K562 (cell line): ENCODE measurements at regions not wholly inside any gene's neighbourhood (a gene's known extent, or its start where the extent isn't known, plus 50 kb on each side); places are given as distances from the start of the nearest gene placed in this dataset.
A peak's percentile ranks its signal among the peaks of the same experiment; 100 is the strongest.

Experiments used
- BDP1 ChIP-seq: IDR thresholded peaks from 3 replicates; pipeline ENCODE4 v1.6.1; 2011; ENCODE audit not compliant: insufficient read length, insufficient read depth
- ERF ChIP-seq: fragments of 450-650 bp; formaldehyde crosslinking; IDR thresholded peaks from 2 replicates; pipeline ENCODE4 v1.4.0; 2020; ENCODE audit warnings: mild to moderate bottlenecking, mixed read lengths
- LARP7 ChIP-seq: fragments of 450-650 bp; IDR thresholded peaks from 2 replicates; pipeline ENCODE4 v1.6.1; 2016
- LCOR ChIP-seq: sonication (generic); formaldehyde crosslinking; IDR thresholded peaks from 2 replicates; pipeline ENCODE4 v1.8.0; 2022; ENCODE audit warnings: mild to moderate bottlenecking, missing genetic modification reagents
- MED1 ChIP-seq: sonication (generic); formaldehyde crosslinking; IDR thresholded peaks from 2 replicates; pipeline ENCODE4 v1.8.1; 2023; ENCODE audit warnings: missing genetic modification reagents, borderline replicate concordance
- MYNN ChIP-seq, 2 experiments: sonication (generic); formaldehyde crosslinking in 1 of 2; IDR thresholded peaks; 2 replicates each; pipeline versions ENCODE4 v1.5.0 to v1.6.1; 2016 to 2020; ENCODE audit warnings: antibody characterized with exemption in 1 of 2, missing genetic modification reagents in 1 of 2
- NFIX ChIP-seq: fragments of 250-450 bp; sonication (Bioruptor Pico); IDR thresholded peaks from 2 replicates; pipeline ENCODE4 v1.4.0; 2020; ENCODE audit warnings: low read depth, mild to moderate bottlenecking, moderate library complexity
- NFXL1 ChIP-seq: fragments of 450-650 bp; formaldehyde crosslinking; IDR thresholded peaks from 2 replicates; pipeline ENCODE4 v1.4.0; 2021; ENCODE audit warnings: mild to moderate bottlenecking
- RAD21 ChIP-seq, 2 experiments: fragments of 250-450 bp in 1 of 2; fragments of 450-650 bp in 1 of 2; sonication (Bioruptor Pico) in 1 of 2; formaldehyde crosslinking in 1 of 2; IDR thresholded peaks in 1 of 2; conservative IDR thresholded peaks in 1 of 2; 2 replicates each; pipeline versions ENCODE4 v1.4.0 to v1.8.0; 2020 to 2022; ENCODE audit warnings: mild to moderate bottlenecking in 2 of 2, moderate library complexity in 1 of 2
- RFX5 ChIP-seq: IDR thresholded peaks from 2 replicates; pipeline ENCODE4 v1.6.1; 2011; ENCODE audit warnings: low read depth, mild to moderate bottlenecking, improper control_type of control experiment, low read length
- SMARCB1 ChIP-seq: IDR thresholded peaks from 2 replicates; pipeline ENCODE4 v1.6.1; 2011; ENCODE audit warnings: improper control_type of control experiment, low read depth; ENCODE audit not compliant: insufficient read length
- ZNF384 ChIP-seq: IDR thresholded peaks from 2 replicates; pipeline ENCODE4 v1.6.1; 2012; ENCODE audit warnings: low read depth, low read length, improper control_type of control experiment
- TF ChIP-seq, protein P1 (sequence below): fragments of 250-450 bp; sonication (Bioruptor Pico); IDR thresholded peaks from 2 replicates; pipeline ENCODE4 v1.8.0; 2021; ENCODE audit warnings: moderate library complexity, mild to moderate bottlenecking, inconsistent platforms
- TF ChIP-seq, protein P2 (sequence below), 2 experiments: fragments of 450-650 bp; formaldehyde crosslinking in 1 of 2; IDR thresholded peaks; 2 replicates each; pipeline versions ENCODE4 v1.4.0 to v1.6.1; 2014 to 2020; ENCODE audit warnings: mild to moderate bottlenecking in 2 of 2, borderline replicate concordance in 1 of 2, low read depth in 1 of 2
- TF ChIP-seq, protein P3 (sequence below): sonication (generic); formaldehyde crosslinking; IDR thresholded peaks from 2 replicates; pipeline ENCODE4 v1.8.0; 2022; ENCODE audit warnings: mild to moderate bottlenecking, missing genetic modification reagents

GRCh38 chr1:101309334-101310311, 72.8 kb downstream of the S1PR1 start (continued):
- TF ChIP-seq RFX5 (no peak), ERF (no peak), ZNF384 (no peak), MED1 (no peak), NFIX (CRISPR knock-in tag) (no peak), LCOR (no peak), SMARCB1 (no peak), NFXL1 (CRISPR knock-in tag) (no peak), MYNN (IDR thresholded peaks at IDR 0.05) (no peak), MYNN (CRISPR knock-in tag; IDR thresholded peaks at IDR 0.05) (no peak), BDP1 (no peak), LARP7 (no peak), RAD21 (CRISPR knock-in tag; conservative IDR thresholded peaks at IDR 0.05 in 1 of 2, IDR thresholded peaks at IDR 0.05 in 1 of 2) (peak; percentile 50 to 79)
- TF ChIP-seq, protein P1, sequence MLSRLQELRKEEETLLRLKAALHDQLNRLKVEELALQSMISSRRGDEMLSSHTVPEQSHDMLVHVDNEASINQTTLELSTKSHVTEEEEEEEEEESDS (CRISPR knock-in tag): no peak
- TF ChIP-seq, protein P2, sequence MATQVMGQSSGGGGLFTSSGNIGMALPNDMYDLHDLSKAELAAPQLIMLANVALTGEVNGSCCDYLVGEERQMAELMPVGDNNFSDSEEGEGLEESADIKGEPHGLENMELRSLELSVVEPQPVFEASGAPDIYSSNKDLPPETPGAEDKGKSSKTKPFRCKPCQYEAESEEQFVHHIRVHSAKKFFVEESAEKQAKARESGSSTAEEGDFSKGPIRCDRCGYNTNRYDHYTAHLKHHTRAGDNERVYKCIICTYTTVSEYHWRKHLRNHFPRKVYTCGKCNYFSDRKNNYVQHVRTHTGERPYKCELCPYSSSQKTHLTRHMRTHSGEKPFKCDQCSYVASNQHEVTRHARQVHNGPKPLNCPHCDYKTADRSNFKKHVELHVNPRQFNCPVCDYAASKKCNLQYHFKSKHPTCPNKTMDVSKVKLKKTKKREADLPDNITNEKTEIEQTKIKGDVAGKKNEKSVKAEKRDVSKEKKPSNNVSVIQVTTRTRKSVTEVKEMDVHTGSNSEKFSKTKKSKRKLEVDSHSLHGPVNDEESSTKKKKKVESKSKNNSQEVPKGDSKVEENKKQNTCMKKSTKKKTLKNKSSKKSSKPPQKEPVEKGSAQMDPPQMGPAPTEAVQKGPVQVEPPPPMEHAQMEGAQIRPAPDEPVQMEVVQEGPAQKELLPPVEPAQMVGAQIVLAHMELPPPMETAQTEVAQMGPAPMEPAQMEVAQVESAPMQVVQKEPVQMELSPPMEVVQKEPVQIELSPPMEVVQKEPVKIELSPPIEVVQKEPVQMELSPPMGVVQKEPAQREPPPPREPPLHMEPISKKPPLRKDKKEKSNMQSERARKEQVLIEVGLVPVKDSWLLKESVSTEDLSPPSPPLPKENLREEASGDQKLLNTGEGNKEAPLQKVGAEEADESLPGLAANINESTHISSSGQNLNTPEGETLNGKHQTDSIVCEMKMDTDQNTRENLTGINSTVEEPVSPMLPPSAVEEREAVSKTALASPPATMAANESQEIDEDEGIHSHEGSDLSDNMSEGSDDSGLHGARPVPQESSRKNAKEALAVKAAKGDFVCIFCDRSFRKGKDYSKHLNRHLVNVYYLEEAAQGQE (IDR thresholded peaks at IDR 0.05; ENCODE audit: borderline replicate concordance): peak; percentile 61
- TF ChIP-seq, protein P2 (CRISPR knock-in tag; IDR thresholded peaks at IDR 0.05; ENCODE audit: low read depth): no peak
- TF ChIP-seq, protein P3, sequence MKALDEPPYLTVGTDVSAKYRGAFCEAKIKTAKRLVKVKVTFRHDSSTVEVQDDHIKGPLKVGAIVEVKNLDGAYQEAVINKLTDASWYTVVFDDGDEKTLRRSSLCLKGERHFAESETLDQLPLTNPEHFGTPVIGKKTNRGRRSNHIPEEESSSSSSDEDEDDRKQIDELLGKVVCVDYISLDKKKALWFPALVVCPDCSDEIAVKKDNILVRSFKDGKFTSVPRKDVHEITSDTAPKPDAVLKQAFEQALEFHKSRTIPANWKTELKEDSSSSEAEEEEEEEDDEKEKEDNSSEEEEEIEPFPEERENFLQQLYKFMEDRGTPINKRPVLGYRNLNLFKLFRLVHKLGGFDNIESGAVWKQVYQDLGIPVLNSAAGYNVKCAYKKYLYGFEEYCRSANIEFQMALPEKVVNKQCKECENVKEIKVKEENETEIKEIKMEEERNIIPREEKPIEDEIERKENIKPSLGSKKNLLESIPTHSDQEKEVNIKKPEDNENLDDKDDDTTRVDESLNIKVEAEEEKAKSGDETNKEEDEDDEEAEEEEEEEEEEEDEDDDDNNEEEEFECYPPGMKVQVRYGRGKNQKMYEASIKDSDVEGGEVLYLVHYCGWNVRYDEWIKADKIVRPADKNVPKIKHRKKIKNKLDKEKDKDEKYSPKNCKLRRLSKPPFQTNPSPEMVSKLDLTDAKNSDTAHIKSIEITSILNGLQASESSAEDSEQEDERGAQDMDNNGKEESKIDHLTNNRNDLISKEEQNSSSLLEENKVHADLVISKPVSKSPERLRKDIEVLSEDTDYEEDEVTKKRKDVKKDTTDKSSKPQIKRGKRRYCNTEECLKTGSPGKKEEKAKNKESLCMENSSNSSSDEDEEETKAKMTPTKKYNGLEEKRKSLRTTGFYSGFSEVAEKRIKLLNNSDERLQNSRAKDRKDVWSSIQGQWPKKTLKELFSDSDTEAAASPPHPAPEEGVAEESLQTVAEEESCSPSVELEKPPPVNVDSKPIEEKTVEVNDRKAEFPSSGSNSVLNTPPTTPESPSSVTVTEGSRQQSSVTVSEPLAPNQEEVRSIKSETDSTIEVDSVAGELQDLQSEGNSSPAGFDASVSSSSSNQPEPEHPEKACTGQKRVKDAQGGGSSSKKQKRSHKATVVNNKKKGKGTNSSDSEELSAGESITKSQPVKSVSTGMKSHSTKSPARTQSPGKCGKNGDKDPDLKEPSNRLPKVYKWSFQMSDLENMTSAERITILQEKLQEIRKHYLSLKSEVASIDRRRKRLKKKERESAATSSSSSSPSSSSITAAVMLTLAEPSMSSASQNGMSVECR (CRISPR knock-in tag): no peak
